MV-4-11 (cell line): ENCODE measurements at regions not wholly inside any gene's neighbourhood (a gene's known extent, or its start where the extent isn't known, plus 50 kb on each side); places are given as distances from the start of the nearest gene placed in this dataset.

Experiments used
- DNase-seq: peaks from one replicate; lab custom pipeline; 2025; lab: John Stamatoyannopoulos, UW

DNA sequence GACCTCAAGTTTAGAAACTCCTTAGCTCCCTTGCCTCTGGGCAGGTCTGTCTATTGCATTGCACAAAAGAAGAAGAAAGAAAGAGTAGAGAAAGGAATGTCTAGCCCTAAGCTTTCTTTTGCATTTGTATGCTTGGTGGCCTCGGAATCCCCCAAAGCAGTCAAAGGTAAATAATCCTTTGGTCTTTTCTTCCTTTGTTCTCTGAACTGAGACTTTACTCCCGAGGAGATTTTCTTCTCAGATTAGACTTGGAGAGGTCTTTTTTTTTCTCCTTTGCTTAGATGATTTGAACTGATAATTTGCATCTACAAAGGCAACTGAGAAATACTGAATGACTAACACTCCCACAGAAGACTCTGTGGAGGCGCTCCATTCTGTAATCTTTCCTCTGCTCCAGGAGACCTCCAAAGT is 93.2 kb downstream of the AKR1D1 start:
- DNase-seq = no peak

DNA sequence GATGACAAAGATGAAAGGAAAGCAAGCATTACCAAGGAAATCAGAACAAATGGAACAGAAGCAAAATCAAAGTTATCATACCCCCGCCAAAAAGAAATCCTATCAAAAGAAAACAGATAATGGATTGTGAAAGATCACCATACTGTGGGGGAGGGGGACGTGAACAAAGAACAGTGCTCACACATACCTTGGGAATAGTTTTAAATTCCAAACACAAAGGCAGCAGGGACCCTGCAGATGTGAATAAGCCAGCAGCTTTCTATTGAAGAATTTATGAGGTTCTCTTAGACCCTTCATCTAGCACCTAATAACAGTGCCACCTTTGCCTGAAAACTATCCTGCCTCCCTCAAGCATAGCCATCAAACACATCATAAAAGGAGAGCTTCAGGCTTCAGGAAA is 94.0 kb downstream of the AKR1D1 start:
- DNase-seq = no peak

DNA sequence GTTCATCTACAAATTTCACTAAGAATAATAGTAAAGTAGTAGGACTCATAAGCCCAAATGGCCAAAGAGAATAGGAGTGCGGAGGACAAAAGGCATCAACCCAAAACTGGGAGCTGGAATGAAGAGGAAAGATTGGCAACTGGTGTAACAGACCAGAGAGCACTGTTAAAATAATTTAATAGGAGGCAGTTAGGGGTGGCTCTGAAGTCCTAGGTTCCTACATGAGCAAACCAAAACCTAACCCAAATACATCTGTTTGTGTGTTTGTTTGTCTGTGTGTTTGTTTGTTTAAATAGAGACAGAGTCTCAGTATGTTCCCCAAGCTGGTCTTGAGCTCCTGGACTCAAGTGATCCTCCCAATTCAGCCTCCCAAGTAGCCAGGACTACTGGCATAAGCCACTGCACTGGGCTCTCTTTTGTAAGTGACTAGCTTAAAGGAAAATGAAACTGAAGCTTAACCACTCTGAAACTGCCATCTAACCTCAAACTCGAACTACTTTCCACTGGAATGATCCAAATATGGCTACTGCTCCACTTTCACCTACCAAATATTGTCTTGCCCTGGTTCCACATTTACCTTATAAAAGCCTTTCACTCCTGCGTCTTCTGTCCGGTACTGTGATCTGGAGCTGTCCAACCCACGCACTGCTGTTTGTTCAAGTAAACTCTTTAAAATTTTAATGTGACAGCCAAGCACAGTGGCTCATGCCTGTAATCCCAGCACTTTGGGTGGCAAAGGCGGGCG is 94.9 kb downstream of the AKR1D1 start:
- peak; percentile 82 for DNase-seq

DNA sequence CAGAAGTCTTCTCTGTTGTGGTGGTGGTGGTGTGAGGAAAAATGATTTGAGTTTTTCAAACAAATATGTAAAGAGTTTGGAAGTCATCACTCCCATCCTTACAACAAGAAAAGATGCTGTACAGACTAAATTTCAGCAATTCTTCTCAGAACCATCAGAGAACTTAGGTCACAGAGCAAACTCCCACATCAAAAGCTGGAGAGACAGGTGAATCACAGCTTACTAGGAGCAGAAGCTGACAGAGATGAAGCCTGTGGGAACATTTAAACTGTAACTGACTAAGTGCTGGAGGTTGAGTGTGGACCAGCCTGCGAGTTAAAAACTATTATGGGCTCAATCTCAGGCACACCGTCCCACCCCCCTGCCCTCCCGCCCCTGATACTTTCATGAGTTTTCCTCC is 97.3 kb downstream of the AKR1D1 start:
- no peak for DNase-seq

DNA sequence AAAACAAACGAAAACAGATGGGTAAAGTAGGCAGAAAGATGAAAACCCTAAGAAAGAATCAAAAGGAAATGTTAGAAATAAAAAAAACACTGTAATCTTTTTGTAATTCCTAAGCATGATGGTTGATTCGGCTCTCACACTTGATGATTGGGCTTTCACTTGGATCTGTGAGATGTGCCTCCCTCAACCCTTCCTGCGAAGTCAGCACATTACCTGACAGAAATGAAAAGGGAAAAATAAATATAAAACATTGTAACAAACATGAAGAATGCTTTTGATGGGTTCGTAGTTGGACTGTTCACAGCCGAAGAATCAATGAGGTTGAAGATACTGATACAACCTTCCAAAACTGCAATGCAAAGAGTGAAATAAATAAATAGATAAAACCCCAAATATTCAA is 99.8 kb downstream of the AKR1D1 start:
- no peak for DNase-seq

DNA sequence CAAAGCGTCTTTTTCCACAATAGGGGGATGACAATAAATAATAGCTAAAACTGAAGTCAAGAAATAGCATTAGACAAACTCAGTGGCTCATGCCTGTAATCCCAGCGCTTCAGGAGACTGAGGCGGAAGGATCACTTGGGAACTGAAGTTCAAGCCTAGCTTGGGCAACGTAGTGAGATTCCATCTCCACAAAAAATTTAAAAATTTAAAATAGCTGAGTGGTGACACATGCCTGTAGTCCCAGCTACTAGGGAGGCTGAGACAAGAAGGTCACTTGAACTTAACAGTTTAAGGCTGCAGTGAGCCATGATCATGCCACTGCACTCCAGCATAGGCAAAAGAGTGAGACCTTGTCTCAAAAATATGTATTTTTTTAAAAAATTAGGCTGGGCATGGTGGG is 107.9 kb downstream of the AKR1D1 start:
- DNase-seq = no peak

DNA sequence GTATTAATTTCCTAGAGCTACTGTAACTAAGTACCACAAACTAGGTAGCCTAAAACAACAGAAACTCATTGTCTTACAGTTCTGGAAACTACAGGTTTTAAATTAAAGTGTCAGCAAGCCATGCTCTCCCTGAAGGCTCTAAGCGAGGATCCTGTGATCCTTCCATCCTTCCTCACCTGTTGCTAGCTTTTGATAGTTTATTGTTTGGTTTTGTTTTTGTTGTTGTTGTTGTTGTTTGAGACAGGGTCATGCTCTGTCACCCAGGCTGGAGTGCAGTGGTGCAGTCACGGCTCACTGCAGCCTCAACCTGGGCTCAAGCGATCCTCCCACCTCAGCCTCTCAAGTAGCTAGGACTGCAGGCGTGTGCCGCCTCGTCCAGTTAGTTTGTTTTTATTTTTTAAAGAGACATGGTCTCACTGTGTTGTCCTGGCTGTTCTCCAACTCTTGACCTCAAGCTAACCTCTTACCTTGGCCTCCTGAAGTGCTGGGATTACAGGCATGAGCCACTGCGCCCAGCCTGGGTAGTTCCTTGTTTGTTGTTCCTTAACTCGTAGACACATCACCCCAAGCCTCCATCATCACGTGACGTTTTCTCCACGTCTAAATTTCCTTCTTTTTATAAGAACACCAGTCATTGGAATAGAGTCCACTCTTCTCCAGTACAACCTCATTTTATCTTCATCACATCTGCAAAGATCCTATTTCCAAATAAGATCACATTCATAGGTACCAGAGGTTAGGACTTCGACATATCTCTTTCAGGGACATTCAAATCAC is 109.1 kb downstream of the AKR1D1 start:
- DNase-seq = no peak

DNA sequence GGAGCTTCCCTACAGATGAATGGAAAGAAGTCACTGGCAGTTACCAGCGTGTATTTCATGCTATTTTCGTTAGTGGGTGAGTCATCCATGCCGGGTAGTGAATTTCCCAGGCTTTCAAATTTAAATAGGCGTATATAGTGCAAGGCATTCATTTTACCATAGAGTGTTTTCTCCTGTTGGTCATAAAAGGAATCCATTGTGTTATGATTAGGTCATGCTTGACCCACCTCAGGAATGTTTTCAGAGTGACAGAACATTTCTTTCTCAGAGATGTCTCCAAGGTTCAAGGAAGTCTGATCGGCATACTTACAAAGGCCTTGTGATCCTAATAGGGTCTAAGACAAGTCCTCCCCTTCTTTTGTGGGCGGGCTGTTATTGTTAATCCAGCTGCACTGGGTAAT is 110.7 kb downstream of the AKR1D1 start:
- DNase-seq = peak; percentile 60

DNA sequence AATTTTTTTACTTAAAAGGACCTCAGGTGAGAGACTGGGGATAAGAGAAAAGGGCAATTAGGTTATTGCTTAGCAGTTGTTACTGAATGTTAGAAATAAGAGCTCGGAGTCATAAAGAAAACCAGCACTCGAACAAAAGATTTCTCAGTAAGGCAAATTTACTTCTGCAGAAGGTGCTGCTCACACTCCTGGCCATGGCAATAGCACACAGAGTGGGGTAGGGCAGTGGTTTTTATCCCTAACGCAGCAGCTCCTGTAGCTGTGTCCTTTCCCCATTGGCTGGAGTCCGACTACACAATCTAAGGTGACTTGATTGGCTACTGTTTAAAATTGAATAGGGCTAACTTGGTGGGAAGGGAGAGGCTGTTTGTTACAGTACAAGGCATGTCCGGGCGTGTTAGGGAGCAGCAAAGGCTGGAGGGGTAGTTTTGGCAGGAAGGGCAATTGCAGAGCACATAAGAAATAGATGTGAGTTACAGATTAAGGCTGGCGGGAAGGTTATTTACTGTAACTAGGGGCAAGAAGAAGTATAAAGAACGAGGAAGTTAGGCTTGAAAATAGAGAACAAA is 112.1 kb downstream of the AKR1D1 start:
- DNase-seq = peak; percentile 15

DNA sequence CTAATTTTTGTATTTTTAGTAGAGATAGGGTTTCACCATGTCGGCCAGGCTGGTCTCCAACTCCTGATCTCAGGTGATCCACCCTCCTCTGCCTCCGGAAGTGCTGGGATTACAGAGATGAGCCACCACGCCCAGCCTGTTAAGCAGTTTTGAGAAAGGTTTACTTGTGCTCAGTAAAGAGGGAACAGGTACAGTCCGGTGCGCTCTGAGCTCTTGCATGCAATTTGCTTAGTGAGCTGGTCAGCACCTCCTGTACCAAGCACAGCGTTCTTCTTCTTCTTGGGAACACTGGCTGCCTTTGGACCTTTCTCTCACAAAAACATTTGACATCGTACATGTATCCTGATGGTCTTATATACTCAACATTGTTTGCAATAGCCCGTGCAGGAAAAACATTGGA is 118.3 kb downstream of the AKR1D1 start:
- no peak for DNase-seq

DNA sequence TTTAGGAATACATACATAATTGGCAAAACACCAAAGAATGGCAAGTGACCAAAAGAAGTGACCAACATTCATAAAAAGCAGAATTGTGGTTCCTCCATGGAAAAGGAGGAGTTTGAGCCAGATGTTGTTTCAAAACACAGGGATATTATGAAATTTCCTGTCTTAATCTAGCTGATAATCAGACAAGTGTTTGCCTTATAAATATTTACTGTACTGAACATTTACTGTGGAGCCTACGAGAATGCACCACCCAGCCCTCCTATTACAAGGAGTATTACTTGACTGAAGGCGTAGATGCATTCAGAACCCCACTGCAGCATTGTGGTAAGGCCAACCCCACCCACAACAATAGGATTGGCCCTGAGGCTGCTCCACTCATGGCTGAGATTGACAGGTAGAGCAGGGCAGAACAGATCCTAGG is 118.9 kb downstream of the AKR1D1 start:
- DNase-seq = peak; percentile 58

DNA sequence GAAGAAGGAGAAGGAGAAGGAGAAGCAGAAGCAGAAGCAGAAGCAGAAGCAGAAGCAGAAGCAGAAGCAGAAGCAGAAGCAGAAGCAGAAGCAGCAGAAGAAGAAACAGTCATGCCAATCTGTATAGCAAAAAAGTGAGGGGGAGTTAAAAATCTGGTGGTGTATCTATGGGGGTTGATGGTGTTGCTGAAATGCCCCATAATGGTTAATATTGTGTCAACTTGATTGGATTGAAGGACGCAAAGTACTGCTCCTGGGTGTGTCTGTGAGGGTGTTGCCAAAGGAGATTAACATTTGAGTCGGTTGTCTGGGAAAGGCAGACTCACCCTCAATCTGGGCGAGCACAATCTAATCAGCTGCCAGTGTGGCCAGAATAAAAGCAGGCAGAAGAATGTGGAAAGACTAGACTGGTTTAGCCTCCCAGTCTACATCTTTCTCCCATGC is 120.3 kb downstream of the AKR1D1 start:
- peak; percentile 87 for DNase-seq

DNA sequence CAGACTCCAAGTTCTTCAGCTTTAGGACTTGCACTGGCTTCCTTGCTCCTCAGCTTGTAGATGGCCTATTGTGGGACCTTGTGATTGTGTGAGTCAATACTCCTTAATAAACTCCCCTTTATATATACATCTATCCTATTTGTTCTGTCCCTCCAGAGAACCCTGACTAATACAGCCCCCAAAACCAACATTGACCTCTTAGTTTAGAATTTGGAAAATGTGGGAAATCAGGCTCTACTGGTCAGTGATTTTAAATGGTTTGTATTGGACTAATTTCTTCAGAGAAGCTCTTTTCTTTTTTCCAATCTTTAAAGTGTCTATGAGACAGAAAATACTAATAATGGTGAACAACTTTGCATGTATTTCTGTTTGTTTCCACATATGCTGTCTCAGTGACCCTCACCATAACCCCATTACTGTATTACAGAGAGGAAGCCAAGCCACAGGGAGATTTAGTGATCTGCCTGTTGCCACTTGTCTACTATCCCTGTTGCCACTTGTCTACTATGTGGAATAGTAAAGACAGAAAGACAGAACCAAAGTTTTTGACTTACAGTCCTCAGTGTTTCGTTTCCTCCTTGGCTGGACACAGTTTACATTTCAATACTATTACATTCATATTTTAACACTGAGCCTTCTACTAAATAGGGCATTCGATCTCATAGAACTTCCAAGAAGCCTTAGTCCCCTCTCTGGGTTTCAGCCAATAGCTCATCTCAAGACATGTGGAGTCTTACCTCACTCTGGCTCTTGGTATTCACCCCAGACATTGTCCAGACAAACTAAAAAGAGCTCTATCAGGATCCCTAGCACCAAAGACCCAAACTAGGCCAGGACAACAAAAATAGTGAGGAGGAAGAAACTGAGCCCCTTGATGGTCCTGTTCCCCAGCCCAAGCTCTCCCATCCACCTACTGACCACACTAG is 121.0 kb downstream of the AKR1D1 start:
- peak; percentile 73 for DNase-seq

DNA sequence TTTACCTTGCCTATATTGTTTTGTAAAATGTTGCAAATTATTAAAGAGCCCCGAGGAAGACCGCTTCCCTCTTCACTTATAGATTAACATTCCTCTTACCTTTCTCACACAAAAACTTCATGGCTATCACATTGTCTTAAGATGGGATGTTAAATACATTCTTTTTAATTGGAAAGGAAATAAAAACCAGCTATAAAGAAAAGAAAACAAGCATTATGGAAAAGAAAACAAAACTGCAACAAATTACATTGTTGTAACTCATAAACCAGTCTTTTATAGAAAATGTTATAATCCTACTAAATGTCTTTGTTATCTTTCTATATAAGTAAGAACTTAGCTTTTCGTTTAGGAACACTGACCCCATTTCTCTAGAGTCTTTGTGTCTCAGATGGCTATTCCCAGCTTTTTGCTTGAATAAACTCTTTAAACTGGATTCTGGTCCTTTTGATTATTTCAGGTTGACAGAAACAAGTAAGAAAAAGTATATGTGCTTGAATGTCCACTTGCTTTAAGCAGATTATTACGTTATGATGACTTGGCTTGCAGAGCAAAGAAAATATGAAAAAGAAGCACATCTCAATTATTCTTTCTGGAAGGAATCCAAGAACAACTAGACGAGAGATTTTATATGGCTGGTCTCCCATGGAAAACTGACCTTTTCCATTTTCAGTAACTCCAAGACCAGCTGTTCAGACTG is 128.2 kb downstream of the AKR1D1 start:
- no peak for DNase-seq

DNA sequence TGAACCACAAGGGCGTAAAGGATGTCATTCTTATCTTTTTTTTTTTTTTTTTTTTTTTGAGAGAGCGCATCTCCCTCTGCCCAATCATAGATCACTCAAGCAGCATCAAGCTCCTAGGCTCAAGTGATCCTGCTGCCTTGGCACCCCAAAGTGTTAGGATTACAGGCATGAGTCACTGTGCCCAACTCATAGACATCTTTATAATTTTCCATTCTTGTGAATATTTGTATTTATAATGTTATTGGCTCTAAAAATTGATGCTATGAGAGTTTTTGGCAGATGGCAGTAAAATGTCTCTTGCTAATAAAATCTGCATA is 128.7 kb downstream of the AKR1D1 start:
- DNase-seq = no peak

DNA sequence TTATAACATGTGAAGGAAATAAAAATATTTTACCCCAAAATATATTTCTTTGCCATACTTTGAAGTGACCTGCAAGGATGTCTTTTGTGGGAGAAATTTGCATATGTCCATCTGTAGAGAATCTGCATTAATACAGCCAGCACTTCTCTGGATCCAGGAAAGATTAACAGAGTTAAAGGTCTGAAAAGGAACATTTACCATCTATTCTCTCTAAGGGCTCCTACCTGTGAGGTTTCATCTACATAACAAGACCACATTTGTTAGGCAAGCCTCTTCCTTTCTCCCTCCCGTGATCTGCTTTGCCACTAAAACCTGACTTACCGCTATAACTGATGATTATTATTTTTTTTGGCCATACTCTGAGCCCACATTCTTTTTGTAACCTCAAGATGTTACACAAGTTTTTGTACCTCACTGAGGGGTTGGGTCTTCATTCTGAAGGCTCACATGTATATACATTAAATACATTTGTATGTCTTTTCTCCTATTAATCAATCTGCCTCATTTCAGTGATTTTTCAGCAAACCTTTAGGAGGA is 129.4 kb downstream of the AKR1D1 start:
- DNase-seq = no peak

DNA sequence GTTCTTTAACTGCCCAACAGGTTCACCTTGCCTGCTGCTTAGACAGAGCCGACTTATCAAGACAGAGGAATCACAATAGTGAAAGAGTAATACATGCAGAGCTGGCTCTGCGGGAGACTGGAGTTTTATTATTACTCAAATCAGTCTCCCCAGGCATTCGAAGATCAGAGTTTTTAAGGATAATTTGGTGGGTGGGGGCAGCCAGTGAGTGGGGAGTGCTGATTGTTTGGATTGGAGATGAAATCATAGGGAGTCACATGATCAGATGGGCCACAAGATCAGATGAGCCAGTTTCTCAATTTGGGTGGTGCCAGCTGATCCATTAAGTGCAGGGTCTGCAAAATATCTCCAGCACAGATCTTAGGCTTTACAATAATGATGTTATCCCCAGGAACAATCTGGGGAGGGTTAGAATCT is 131.3 kb downstream of the AKR1D1 start:
- no peak for DNase-seq

DNA sequence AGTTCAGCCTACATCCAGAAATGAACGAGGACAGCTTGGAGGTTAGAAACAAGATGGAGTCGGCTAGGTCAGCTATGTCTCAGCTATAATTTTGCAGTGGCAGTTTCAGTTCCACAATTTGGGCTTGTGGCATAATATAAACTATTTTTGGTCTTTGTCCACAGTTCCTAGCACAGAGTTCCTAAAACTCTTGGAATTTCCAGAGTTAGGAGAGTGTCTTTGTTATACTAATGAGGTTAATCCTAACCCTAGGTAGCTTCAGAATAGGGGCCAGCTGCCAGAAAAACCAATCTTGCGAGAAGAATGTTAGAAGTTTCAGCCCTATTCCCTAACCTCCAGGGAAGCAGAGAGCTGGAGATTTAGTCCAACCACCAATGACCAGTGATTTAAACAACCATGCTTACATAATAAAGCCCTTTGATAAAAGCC is 131.9 kb downstream of the AKR1D1 start:
- DNase-seq = peak; percentile 23

DNA sequence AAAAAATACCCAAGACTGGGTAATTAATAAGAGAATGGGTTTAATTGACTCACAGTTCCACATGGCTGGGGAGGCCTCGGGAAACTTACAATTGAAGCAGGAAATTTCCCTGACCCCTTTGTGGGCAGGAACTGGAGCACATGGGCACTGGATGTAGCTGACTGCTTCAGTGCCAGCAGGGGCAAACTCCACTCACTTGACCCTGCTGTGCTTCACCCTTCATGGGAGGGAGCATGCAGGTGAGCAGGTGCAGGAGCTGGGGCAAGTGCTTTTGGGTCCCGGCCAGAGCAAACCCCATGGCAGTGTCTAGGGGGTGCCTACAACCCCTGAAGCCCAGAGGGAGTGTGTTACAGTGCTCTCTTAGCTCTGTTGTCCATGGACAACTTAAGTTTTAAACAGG is 132.6 kb downstream of the AKR1D1 start:
- DNase-seq = no peak

DNA sequence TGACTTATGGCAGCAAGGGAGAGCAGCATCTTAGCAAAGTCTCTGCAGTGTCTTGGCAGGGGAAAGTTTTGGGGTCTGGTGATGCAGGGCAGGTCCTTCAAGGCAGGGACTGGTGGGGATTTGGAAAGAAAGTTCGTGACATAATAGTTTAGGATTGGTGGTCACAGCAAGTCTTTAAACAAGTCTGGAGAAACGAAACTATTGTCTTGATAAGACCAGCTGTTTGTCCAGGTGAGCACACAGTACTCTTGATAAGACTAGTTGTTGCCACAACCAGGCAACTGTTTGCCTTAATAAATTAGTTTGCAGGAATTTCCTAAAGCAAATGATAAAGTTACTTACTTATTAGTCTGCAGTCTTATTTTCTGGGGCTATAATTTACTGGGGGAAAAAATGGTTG is 136.1 kb downstream of the AKR1D1 start:
- no peak for DNase-seq

DNA sequence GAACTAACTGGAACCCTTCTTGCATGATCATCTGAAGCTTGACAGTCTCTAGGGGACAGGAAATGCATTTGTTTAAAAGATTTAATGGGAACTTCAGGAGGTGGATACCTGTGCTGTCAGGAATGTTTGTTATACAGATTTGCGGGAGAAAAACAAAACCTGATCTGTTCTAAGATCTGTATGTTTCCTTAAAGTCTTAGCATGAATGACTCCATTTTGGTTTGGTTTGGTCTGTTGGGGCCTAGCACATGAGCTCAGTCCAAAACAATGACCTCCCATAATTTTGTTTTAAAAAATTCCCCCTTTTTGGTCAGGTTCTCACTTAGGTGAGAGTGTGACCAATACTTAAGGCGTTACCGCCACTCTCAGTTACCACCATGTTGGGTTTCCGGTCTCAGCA is 138.7 kb downstream of the AKR1D1 start:
- no peak for DNase-seq
